Tibial nerve (tissue), 4 donors: ENCODE measurements at regions not wholly inside any gene's neighbourhood (a gene's known extent, or its start where the extent isn't known, plus 50 kb on each side); places are given as distances from the start of the nearest gene placed in this dataset.
"Not testable (repeated sequence)": the region's sequence is repeated elsewhere in the genome, so short reads cannot be mapped to it uniquely, and the experiment has no call there.

ENCODE experiments used
- CTCF ChIP-seq, 5 experiments: fragments of 200-600 bp in 3 of 5; fragments of 450-650 bp in 2 of 5; sonication (generic) in 3 of 5; IDR thresholded peaks; one replicate each; pipeline ENCODE4 v1.5.1; 2016 to 2019; ENCODE audit warnings: antibody characterized with exemption in 5 of 5, mild to moderate bottlenecking in 3 of 5, moderate library complexity in 2 of 5
- EP300 ChIP-seq, 2 donors: sonication (generic); formaldehyde crosslinking; IDR thresholded peaks; one replicate each; pipeline ENCODE4 v1.6.1; 2017; ENCODE audit warnings: antibody characterized with exemption in 2 of 2, mild to moderate bottlenecking in 1 of 2
- POLR2A ChIP-seq, 2 donors: fragments of 450-650 bp; IDR thresholded peaks; one replicate each; pipeline ENCODE4 v1.6.1; 2017; ENCODE audit warnings: antibody characterized with exemption in 2 of 2, mild to moderate bottlenecking in 2 of 2, moderate library complexity in 2 of 2

DNA sequence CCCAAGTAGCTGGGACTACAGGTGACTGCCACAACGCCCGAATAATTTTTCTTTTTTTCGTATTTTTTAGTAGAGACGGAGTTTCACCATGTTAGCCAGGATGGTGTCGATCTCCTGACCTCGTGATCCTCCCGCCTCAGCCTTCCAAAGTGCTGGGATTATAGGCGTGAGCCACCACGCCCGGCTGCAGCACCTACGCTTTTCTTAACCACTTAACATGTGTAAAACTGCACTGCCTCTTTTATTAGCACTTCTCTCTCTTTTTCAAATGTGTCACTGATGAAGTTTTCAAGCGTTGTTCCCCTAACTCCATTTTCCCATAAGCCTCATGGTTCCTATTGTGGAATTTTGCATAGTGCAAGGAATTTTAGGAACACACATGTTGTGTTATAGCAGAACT, 55.6 kb downstream of the RHOB start:
- TF ChIP-seq CTCF, POLR2A, EP300 (IDR thresholded peaks at IDR 0.05): not testable (repeated sequence)
